SK-N-SH treated with all-trans-retinoic acid at 6 μM for 48 hours (cell line): ENCODE measurements at regions not wholly inside any gene's neighbourhood (a gene's known extent, or its start where the extent isn't known, plus 50 kb on each side); places are given as distances from the start of the nearest gene placed in this dataset.

ENCODE experiments used
- BACH2 ChIP-seq: fragments of 250-450 bp; sonication (Bioruptor Pico); IDR thresholded peaks from 2 replicates; pipeline ENCODE4 v1.9.0; 2021; ENCODE audit warnings: mild to moderate bottlenecking, borderline replicate concordance
- GLIS3 ChIP-seq: fragments of 250-450 bp; sonication (Bioruptor Pico); IDR thresholded peaks from 2 replicates; pipeline ENCODE4 v1.5.0; 2020; ENCODE audit warnings: mild to moderate bottlenecking, moderate library complexity
- ISL1 ChIP-seq: fragments of 250-450 bp; sonication (Bioruptor Pico); IDR thresholded peaks from 2 replicates; pipeline ENCODE4 v2.1.2; 2022; ENCODE audit warnings: mild to moderate bottlenecking, moderate library complexity
- PATZ1 ChIP-seq: fragments of 250-450 bp; sonication (Bioruptor Pico); IDR thresholded peaks from 2 replicates; pipeline ENCODE4 v1.8.0; 2020; ENCODE audit warnings: mild to moderate bottlenecking, moderate library complexity, borderline replicate concordance
- PPARA ChIP-seq: fragments of 250-450 bp; sonication (Bioruptor Pico); IDR thresholded peaks from 2 replicates; pipeline ENCODE4 v1.5.0; 2020; ENCODE audit warnings: mild to moderate bottlenecking, borderline replicate concordance
- RARB ChIP-seq: fragments of 250-450 bp; sonication (Bioruptor Pico); IDR thresholded peaks from 2 replicates; pipeline ENCODE4 v1.8.0; 2021; ENCODE audit warnings: mild to moderate bottlenecking, moderate library complexity
- TCF4 ChIP-seq: fragments of 250-450 bp; sonication (Bioruptor Pico); IDR thresholded peaks from 2 replicates; pipeline ENCODE4 v1.8.0; 2021; ENCODE audit warnings: mild to moderate bottlenecking, moderate library complexity, borderline replicate concordance
- TSHZ2 ChIP-seq: fragments of 250-450 bp; sonication (Bioruptor Pico); IDR thresholded peaks from 2 replicates; pipeline ENCODE4 v1.5.0; 2020; ENCODE audit warnings: mild to moderate bottlenecking, moderate library complexity
- ZC3H10 ChIP-seq: fragments of 250-450 bp; sonication (Bioruptor Pico); IDR thresholded peaks from 2 replicates; pipeline ENCODE4 v1.5.1; 2021; ENCODE audit warnings: mild to moderate bottlenecking, moderate library complexity
- ZFP3 ChIP-seq: fragments of 250-450 bp; sonication (Bioruptor Pico); IDR thresholded peaks from 2 replicates; pipeline ENCODE4 v1.5.0; 2020; ENCODE audit warnings: mild to moderate bottlenecking, moderate library complexity
- ZFP30 ChIP-seq: fragments of 450-650 bp; formaldehyde crosslinking; IDR thresholded peaks from 2 replicates; pipeline ENCODE4 v1.5.0; 2022; ENCODE audit warnings: mild to moderate bottlenecking, moderate library complexity
- ZNF8 ChIP-seq: fragments of 450-650 bp; formaldehyde crosslinking; IDR thresholded peaks from 2 replicates; pipeline ENCODE4 v1.5.0; 2020; ENCODE audit warnings: mild to moderate bottlenecking, moderate library complexity

GRCh38 chr12:77122661-77123060 lies 57.3 kb upstream of the E2F7 start:
- TF ChIP-seq ISL1 (CRISPR knock-in tag) (no peak), TSHZ2 (CRISPR knock-in tag) (no peak), RARB (CRISPR knock-in tag) (no peak), ZC3H10 (CRISPR knock-in tag) (no peak), PPARA (CRISPR knock-in tag) (no peak), PATZ1 (CRISPR knock-in tag) (no peak), GLIS3 (CRISPR knock-in tag) (no peak), TCF4 (no peak), BACH2 (CRISPR knock-in tag) (no peak), ZFP30 (no peak), ZNF8 (CRISPR knock-in tag) (no peak), ZFP3 (CRISPR knock-in tag) (no peak)
